GM21619 (cell line): ENCODE measurements at regions not wholly inside any gene's neighbourhood (a gene's known extent, or its start where the extent isn't known, plus 50 kb on each side); places are given as distances from the start of the nearest gene placed in this dataset.

ENCODE experiments used
- ATAC-seq: cut with Tn5 transposase; IDR thresholded peaks from one replicate; pipeline ENCODE4 v1.9.1; 2021; ENCODE audit not compliant: unreplicated experiment

GRCh38 chr1:226816576-226816975 lies 53.8 kb upstream of the PSEN2 start:
- ATAC-seq = no peak

GRCh38 chr1:226814751-226815537 lies 55.5 kb upstream of the PSEN2 start:
- no peak for ATAC-seq

- ATAC-seq = no peak
These were observed 56.5 kb upstream of the PSEN2 start for GRCh38 chr1:226813671-226814591.

GRCh38 chr1:226810681-226811080 lies 59.7 kb upstream of the PSEN2 start:
- ATAC-seq = no peak

- no peak for ATAC-seq
These were observed 60.4 kb upstream of the PSEN2 start for GRCh38 chr1:226809785-226810571.

GRCh38 chr1:226808501-226808900 lies 61.9 kb upstream of the PSEN2 start:
- no peak for ATAC-seq

GRCh38 chr1:226806988-226807387 lies 63.4 kb upstream of the PSEN2 start:
- no peak for ATAC-seq

- ATAC-seq = no peak
These were observed 65.3 kb upstream of the PSEN2 start for GRCh38 chr1:226804907-226805759.

GRCh38 chr1:226800763-226801380 lies 61.8 kb upstream of the ITPKB start:
- ATAC-seq = no peak

- ATAC-seq = no peak
These were observed 60.7 kb upstream of the ITPKB start for GRCh38 chr1:226799634-226800281.

- peak; percentile 77 for ATAC-seq
These were observed 59.6 kb upstream of the ITPKB start for GRCh38 chr1:226798427-226799411.

- no peak for ATAC-seq
These were observed 58.1 kb upstream of the ITPKB start for GRCh38 chr1:226797151-226797550.

GRCh38 chr1:226793620-226794276 lies 54.7 kb upstream of the ITPKB start:
- no peak for ATAC-seq

- no peak for ATAC-seq
These were observed 53.3 kb upstream of the ITPKB start for GRCh38 chr1:226792368-226792767.

- ATAC-seq = no peak
These were observed 51.6 kb upstream of the ITPKB start for GRCh38 chr1:226790545-226791181.

GRCh38 chr1:226788965-226789364 lies 49.9 kb upstream of the ITPKB start:
- ATAC-seq = no peak
